Activated T-cell treated with anti-CD3 and anti-CD28 coated beads for 24 hours (primary cell): ENCODE measurements at regions not wholly inside any gene's neighbourhood (a gene's known extent, or its start where the extent isn't known, plus 50 kb on each side); places are given as distances from the start of the nearest gene placed in this dataset.

Experiments
- DNase-seq: peaks from one replicate; pipeline ENCODE4 v3.0.0-alpha.2; 2020; ENCODE audit warnings: low read depth

DNA sequence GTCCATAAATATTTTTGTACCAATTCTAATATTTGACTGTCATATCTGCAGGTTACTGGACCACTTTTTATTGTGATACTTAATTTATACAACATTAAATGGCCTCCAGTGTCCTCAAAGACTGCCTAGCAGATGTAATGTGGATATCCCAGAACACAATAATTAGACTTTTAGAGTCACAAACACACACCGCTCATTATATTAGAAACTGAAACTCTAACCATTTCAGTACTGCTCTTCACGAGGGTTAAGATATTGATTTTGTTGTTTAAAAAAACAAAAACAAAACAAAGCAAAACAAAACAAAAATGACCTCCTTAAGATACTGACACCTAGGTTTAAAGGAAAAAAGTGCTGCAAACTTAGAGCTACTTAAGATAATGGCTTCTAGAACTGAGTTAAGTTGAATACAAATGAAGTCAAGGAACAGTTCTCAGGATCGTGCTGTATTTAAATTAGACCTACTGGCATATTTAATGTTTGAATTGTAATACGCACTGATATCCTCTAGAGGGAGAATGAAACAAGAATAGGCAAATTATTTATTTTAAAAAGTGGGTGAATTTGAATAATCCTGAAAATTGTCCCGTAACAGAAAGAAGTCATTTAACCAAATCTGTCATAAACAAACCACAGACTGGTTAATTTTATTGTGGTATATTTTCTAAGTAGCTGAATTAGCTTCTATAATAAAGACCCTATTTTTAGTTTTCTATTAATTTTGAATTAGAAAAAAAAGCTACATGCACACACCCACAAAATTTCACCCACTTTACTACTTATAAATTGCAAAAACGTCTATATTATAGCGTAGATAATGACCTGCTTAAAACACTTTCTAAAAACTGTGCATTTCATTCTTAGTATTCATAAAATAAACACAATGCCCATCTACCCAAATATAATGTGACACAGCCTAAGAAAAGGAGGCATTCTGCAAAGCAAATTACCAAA is 395.2 kb upstream of the DCN start:
- DNase-seq: no peak

- no peak for DNase-seq
These were observed 393.8 kb upstream of the DCN start for GRCh38 chr12:91576432-91576831.

DNA sequence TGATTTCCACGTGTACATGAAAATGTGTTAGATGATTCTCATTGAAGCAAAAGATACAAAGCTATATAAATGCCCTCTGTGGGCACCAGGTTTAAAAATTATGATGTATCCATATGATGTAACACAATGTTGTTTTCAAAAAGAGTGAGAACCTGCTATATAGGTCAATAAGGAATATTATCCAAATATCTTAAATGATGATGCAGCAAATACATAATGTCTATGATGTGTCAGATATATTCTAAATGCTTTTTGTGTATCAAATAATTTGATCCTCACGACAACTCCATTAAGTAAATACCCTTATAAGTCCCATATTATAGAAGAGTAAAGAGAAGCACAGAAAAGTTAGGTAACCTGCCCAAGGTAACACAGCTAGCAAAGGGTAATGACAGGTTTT is 393.0 kb upstream of the DCN start:
- DNase-seq: no peak

GRCh38 chr12:91574975-91575374 is 392.4 kb upstream of the DCN start:
- no peak for DNase-seq

DNA sequence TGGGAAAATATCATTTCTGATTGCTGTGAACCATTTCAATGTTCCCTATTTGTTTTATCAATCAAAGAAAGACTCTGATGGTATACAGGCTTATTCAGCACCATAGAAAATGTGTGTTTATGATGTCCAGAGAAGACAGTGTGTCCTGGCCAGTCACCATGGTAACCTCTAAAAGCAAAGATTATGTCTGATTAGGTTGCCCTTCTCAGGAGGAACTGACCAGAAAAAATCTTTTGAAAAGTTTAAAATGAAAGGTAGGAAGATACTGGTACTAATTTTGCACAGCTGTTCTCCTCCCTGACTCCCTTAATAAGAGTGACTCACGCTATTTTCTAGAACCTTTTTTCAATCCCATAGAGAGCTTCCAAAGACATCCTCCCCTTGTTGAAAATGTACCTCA is 391.8 kb upstream of the DCN start:
- DNase-seq: no peak

- DNase-seq: no peak
These were observed 390.3 kb upstream of the DCN start for GRCh38 chr12:91572869-91573268.

- no peak for DNase-seq
These were observed 384.5 kb upstream of the DCN start for GRCh38 chr12:91567100-91567485.

GRCh38 chr12:91566328-91567099 is 383.9 kb upstream of the DCN start:
- no peak for DNase-seq

DNA sequence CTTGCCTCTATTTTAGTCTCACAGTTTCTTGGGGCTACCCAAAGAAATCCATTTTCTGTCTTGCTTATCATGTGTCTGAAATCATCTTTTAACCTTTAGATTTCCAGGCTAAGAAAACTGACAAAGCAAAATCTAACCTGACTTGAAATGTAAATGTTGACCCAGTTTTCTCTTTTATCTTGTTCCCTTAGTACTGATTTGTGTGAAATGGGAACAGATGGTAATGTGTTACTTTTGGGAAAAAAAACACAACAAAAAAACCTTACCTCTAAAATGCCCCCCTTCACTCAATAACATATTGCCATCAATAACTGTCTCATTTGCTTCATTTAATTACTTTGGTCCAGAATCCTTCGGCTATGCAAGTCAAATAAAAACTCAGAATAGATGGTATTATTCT is 383.2 kb upstream of the DCN start:
- DNase-seq: no peak

GRCh38 chr12:91565246-91565645 is 382.6 kb upstream of the DCN start:
- peak; percentile 18 for DNase-seq

DNA sequence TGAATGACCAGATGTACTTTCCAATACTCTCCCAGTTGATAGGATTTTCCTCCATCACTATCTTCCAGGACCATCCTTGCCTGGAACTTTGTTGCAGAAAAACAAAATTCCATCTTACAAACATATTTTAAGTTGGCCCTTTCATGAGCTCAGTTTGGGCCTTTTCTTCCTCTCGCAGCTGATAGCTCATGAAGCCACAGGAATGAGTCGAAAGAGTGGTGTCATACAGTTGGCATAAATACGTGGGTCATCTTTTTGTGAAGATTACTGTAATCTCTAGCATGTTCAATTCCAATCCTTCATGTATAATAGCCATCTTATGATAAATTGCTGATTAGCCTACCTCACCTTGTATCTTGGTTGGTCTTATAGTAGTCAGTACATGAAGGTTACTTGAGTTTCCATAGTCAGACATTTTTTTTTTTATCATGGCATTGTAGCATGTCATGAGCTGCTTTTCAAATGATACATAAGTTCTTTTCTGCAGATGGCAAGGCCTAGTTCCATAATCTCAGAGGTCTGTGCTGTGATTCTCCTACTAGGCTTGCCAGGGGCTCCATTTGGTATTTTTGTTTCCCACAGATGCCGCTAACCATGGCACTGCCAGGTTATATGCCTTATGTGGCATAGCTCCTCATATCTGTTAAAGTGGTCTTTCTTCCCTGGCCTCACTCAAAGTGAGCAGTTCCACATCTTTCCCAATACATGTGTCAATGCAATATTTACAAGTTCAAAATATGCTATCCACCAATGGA is 380.6 kb upstream of the DCN start:
- no peak for DNase-seq

- DNase-seq: peak; percentile 1
These were observed 379.9 kb upstream of the DCN start for GRCh38 chr12:91562476-91562875.

DNA sequence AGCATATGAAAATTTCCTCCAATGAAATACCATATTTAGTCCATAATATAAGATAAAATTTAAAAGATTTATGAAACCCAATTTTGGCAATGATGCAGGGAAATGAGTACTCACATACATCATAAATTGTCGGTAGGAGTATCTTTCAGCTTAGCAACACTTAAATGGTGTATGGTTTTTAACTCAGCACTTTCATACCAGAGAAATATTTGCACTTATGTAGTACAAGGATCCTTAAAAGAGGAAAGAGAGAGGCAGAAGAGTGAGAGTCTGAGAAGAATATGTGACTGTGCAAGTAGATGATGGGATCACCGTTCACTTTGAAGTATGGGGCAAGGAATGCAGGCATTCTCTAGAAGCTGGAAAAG is 379.3 kb upstream of the DCN start:
- no peak for DNase-seq

GRCh38 chr12:91561301-91561957 is 378.8 kb upstream of the DCN start:
- no peak for DNase-seq

DNA sequence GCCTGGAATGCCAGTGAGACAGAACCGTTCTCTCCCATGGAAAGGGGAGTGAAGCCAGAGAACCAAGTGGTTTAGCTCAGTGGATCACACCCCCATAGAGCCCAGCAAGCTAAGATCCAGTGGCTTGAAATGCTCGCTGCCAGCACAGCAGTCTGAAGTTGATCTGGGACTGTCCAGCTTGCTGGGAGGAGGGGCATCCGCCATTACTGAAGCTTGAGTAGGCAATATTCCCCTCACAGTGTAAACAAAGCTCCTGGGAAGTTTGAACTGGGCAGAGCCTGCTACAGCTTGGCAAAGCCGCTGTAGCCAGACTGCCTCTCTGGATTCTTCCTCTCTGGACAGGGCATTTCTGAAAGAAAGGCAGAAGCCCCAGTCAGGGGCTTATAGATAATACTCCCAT is 374.3 kb upstream of the DCN start:
- no peak for DNase-seq

DNA sequence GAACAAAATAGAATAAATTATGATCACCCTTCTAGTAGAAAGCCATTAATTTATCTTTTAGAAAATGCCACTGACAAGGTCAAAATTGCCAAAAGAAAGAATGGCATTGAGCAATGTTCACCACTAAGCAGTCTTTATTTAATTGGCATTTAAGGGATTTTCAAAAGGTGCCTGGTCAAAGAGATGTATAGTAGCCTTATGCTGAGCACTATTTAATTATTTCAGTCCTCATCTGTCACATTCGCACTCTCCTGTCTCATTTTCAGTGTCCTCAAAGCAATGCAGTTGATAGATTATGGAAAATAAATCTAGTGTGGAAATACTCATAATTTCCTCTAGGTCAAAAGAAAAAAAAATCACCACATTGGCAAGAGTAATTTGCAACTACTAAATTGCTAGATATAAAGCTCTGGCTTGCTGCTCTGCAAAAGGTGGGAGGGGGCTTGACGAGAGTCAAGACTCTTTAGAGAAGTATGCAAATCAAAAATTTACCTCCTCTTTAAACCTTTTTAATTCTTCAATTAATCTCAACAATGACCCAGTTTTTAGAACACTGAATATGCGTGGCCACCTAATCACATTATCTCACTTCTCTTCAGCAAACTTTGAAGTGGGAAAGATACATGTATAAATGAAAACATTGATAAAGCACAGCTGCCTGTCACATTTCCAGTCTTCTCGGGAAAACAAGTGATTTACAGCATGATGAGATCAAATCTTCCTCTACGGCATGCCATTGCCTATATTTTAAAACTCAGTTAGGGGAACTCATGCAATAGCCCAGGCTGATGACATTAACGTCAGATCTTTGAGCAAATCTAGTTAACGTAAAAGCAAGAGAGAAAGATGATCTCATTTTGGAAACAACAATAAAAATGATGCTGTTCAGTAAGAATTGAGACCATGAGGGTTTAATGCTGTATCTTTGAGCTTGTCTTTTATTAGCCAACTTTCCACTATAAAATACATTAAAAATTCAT is 373.1 kb upstream of the DCN start:
- DNase-seq: no peak

DNA sequence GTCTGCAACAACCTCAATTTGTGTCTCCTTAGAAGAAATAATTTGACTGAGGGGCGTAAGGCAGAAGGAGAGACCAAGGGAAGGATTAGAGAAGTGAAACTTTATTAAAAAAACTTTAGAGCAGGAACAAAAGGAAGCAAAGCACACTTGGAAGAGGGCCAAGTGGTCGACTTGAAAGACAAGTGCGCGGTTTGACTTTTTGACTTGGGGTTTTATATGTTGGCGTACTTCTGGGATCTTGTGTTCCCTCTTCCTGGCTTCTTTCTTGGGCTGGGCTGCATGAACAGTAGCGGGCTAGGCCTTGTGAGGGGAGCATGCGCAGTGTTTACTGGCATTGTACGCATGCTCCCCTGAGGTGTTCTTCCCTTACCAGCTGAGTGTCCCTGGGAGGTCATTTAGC is 369.3 kb upstream of the DCN start:
- no peak for DNase-seq

GRCh38 chr12:91551242-91551641 is 368.6 kb upstream of the DCN start:
- no peak for DNase-seq

- DNase-seq: no peak
These were observed 360.0 kb upstream of the DCN start for GRCh38 chr12:91542666-91543065.

- DNase-seq: no peak
These were observed 359.4 kb upstream of the DCN start for GRCh38 chr12:91542067-91542466.

GRCh38 chr12:91538418-91538817 is 355.8 kb upstream of the DCN start:
- DNase-seq: no peak
